HG02852 (cell line): ENCODE measurements at regions not wholly inside any gene's neighbourhood (a gene's known extent, or its start where the extent isn't known, plus 50 kb on each side); places are given as distances from the start of the nearest gene placed in this dataset.
"Not testable (repeated sequence)": the region's sequence is repeated elsewhere in the genome, so short reads cannot be mapped to it uniquely, and the experiment has no call there.

Source experiments
- ATAC-seq: cut with Tn5 transposase; IDR thresholded peaks from one replicate; pipeline ENCODE4 v1.9.1; 2021; ENCODE audit warnings: mild to moderate bottlenecking, moderate library complexity; ENCODE audit not compliant: unreplicated experiment

GRCh38 chr6:119838043-119838442 is 488.5 kb upstream of the MAN1A1 start:
- ATAC-seq: no peak

GRCh38 chr6:119834418-119834817 is 484.9 kb upstream of the MAN1A1 start:
- ATAC-seq: no peak

- ATAC-seq: no peak
Observed at GRCh38 chr6:119832411-119832810, 482.9 kb upstream of the MAN1A1 start.

- ATAC-seq: no peak
Observed at GRCh38 chr6:119830494-119831295, 481.1 kb upstream of the MAN1A1 start.

- no peak for ATAC-seq
Observed at GRCh38 chr6:119830069-119830468, 480.5 kb upstream of the MAN1A1 start.

- ATAC-seq: not testable (repeated sequence)
Observed at GRCh38 chr6:119829499-119829898, 479.9 kb upstream of the MAN1A1 start.

GRCh38 chr6:119829006-119829405 is 479.4 kb upstream of the MAN1A1 start:
- no peak for ATAC-seq

GRCh38 chr6:119821380-119821779 is 471.8 kb upstream of the MAN1A1 start:
- ATAC-seq: no peak

- ATAC-seq: no peak
Observed at GRCh38 chr6:119818876-119819275, 469.3 kb upstream of the MAN1A1 start.

- ATAC-seq: no peak
Observed at GRCh38 chr6:119814609-119815400, 465.2 kb upstream of the MAN1A1 start.

GRCh38 chr6:119802464-119802863 is 452.9 kb upstream of the MAN1A1 start:
- ATAC-seq: no peak

GRCh38 chr6:119801056-119801455 is 451.5 kb upstream of the MAN1A1 start:
- ATAC-seq: no peak

GRCh38 chr6:119800526-119800925 is 451.0 kb upstream of the MAN1A1 start:
- no peak for ATAC-seq

GRCh38 chr6:119799596-119800509 is 450.3 kb upstream of the MAN1A1 start:
- no peak for ATAC-seq

- ATAC-seq: no peak
Observed at GRCh38 chr6:119791736-119792135, 442.2 kb upstream of the MAN1A1 start.

GRCh38 chr6:119781365-119781764 is 431.8 kb upstream of the MAN1A1 start:
- no peak for ATAC-seq

- no peak for ATAC-seq
Observed at GRCh38 chr6:119768201-119768600, 418.6 kb upstream of the MAN1A1 start.

- no peak for ATAC-seq
Observed at GRCh38 chr6:119764927-119765681, 415.5 kb upstream of the MAN1A1 start.

GRCh38 chr6:119760046-119760445 is 410.5 kb upstream of the MAN1A1 start:
- no peak for ATAC-seq

GRCh38 chr6:119758385-119758784 is 408.8 kb upstream of the MAN1A1 start:
- no peak for ATAC-seq
